ENCODE measurements at regions not wholly inside any gene's neighbourhood (a gene's known extent, or its start where the extent isn't known, plus 50 kb on each side); places are given as distances from the start of the nearest gene placed in this dataset.
"Not testable (repeated sequence)": the region's sequence is repeated elsewhere in the genome, so short reads cannot be mapped to it uniquely, and the experiment has no call there.

DNA sequence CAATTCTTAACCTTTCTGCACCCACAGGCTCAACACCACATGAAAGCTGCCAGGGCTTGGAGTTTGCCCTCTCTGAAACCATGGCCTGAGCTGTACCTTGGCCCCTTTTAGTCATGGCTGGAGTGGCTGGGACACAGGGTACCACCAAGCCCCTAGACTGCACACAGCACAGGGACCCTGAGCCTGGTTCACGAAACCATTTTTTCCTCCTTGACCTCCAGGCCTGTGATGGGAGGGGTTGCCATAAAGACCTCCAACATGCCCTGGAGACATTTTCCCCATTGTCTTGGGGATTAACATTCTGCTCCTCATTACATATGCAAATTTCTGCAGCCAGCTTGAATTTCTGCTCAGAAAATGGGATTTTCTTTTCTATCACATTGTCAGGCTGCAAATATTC lies 113.4 kb downstream of the XPNPEP1 start:
- H3K27ac ChIP-seq; H3K4me3 ChIP-seq; H3K36me3 ChIP-seq; H3K9me3 ChIP-seq (ENCODE audit: low read depth); DNase-seq (ENCODE audit: low read depth in 1 of 2, low spot score in 1 of 2); H3K4me1 ChIP-seq (ENCODE audit: low read depth); H3K27me3 ChIP-seq: not testable (repeated sequence)

GRCh38 chr10:109801191-109801590 lies 122.1 kb downstream of the XPNPEP1 start:
- not testable (repeated sequence) for H3K9me3 ChIP-seq (ENCODE audit: low read depth); DNase-seq (ENCODE audit: low read depth in 1 of 2, low spot score in 1 of 2); H3K4me3 ChIP-seq; H3K27ac ChIP-seq; H3K36me3 ChIP-seq; H3K27me3 ChIP-seq; H3K4me1 ChIP-seq (ENCODE audit: low read depth)

- Histone ChIP-seq H3K4me3 (no peak overlapping the region), H3K27ac (no peak overlapping the region), H3K27me3 (no peaks in the 10 kb centered on the region), H3K36me3 (no peaks in the 10 kb centered on the region), H3K4me1 (ENCODE audit: low read depth) (no peaks in the 10 kb centered on the region), H3K9me3 (ENCODE audit: low read depth) (no peaks in the 10 kb centered on the region)
- DNase-seq (ENCODE audit: low read depth in 1 of 2, low spot score in 1 of 2), result no peak
- TF ChIP-seq CTCF (IDR thresholded peaks at IDR 0.05; ENCODE audit: low read depth, low read length), result no peak
Observed at GRCh38 chr10:109790647-109791046, 132.7 kb downstream of the XPNPEP1 start.

- Histone ChIP-seq H3K36me3 (no peaks in the 10 kb centered on the region), H3K4me3 (no peak overlapping the region), H3K9me3 (ENCODE audit: low read depth) (no peaks in the 10 kb centered on the region), H3K27me3 (no peaks in the 10 kb centered on the region), H3K4me1 (ENCODE audit: low read depth) (no peaks in the 10 kb centered on the region), H3K27ac (no peak overlapping the region)
- peak in 1 of 2 donors; percentile 2 for DNase-seq (ENCODE audit: low read depth in 1 of 2, low spot score in 1 of 2)
- TF ChIP-seq CTCF (IDR thresholded peaks at IDR 0.05; ENCODE audit: low read depth, low read length), result no peak
Observed at GRCh38 chr10:109784236-109784635, 139.1 kb downstream of the XPNPEP1 start.

GRCh38 chr10:109783286-109783685 lies 140.0 kb downstream of the XPNPEP1 start:
- H3K27me3 ChIP-seq, result no peaks in the 10 kb centered on the region
- H3K4me1 ChIP-seq (ENCODE audit: low read depth), result no peaks in the 10 kb centered on the region
- TF ChIP-seq CTCF (IDR thresholded peaks at IDR 0.05; ENCODE audit: low read depth, low read length), result no peak
- no peak overlapping the region for H3K4me3 ChIP-seq
- H3K9me3 ChIP-seq (ENCODE audit: low read depth), result no peaks in the 10 kb centered on the region
- no peaks in the 10 kb centered on the region for H3K36me3 ChIP-seq
- DNase-seq (ENCODE audit: low read depth in 1 of 2, low spot score in 1 of 2), result no peak
- no peak overlapping the region for H3K27ac ChIP-seq

DNA sequence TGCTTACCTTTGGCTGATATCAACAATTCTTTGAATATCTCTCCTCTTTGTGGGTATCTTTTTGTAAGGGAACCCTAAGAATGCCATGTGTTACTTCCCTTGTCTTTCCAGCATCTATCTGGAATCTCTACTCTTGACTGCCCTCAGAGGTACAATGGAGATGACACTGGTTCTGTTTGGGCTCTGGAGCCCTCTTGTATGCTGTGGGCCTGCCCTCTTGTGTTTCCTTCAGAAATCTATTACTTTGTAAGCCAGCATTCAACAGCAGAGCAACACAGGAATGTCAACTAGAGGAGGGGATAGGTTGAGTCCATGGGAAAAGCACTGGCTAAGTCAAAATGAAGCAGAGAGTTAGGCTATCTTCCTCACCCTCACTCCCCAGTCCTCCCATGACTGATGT lies 142.3 kb downstream of the XPNPEP1 start:
- H3K27me3 ChIP-seq, result no peaks in the 10 kb centered on the region
- no peak overlapping the region for H3K4me3 ChIP-seq
- no peak for DNase-seq (ENCODE audit: low read depth in 1 of 2, low spot score in 1 of 2)
- no peak overlapping the region for H3K27ac ChIP-seq
- no peaks in the 10 kb centered on the region for H3K4me1 ChIP-seq (ENCODE audit: low read depth)
- H3K9me3 ChIP-seq (ENCODE audit: low read depth), result no peaks in the 10 kb centered on the region
- no peaks in the 10 kb centered on the region for H3K36me3 ChIP-seq
- no peak for TF ChIP-seq CTCF (IDR thresholded peaks at IDR 0.05; ENCODE audit: low read depth, low read length)

DNA sequence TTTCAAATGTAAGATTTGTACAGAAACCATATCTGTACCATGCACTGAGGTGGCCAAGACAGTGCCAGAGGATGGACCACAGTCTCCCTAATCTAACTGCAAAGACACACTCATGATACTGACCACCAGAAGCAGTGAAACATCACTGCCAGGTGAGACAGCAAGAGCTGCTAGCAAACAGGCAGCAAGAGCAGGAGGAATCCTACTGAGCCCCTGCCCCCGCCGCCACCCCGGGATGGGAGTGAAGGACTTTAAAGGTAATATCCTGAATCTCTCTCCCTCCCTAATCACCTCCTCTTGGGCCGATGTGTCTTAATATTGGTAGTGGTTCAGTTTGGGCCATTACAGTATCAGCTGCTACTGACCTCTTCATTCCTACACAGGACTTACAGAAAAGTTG lies 144.3 kb downstream of the XPNPEP1 start:
- H3K4me1 ChIP-seq (ENCODE audit: low read depth), result no peaks in the 10 kb centered on the region
- H3K9me3 ChIP-seq (ENCODE audit: low read depth), result no peaks in the 10 kb centered on the region
- DNase-seq (ENCODE audit: low read depth in 1 of 2, low spot score in 1 of 2), result no peak
- H3K27ac ChIP-seq, result no peak overlapping the region
- H3K27me3 ChIP-seq, result no peaks in the 10 kb centered on the region
- no peaks in the 10 kb centered on the region for H3K36me3 ChIP-seq
- no peak for TF ChIP-seq CTCF (IDR thresholded peaks at IDR 0.05; ENCODE audit: low read depth, low read length)
- H3K4me3 ChIP-seq, result no peak overlapping the region
